H1 (cell line): ENCODE measurements at regions not wholly inside any gene's neighbourhood (a gene's known extent, or its start where the extent isn't known, plus 50 kb on each side); places are given as distances from the start of the nearest gene placed in this dataset.

Experiments
- CTCF ChIA-PET: fragments of 300-600 bp; sonication (Branson Sonifier 250); formaldehyde crosslinking; loops from one replicate; lab custom pipeline; 2021; ENCODE audit not compliant: partially characterized antibody; lab: Charles Lee
- POLR2A ChIA-PET: fragments of 300-600 bp; sonication (Branson Sonifier 250); formaldehyde crosslinking; loops from one replicate; lab custom pipeline; 2021; ENCODE audit warnings: inconsistent platforms; ENCODE audit not compliant: partially characterized antibody; lab: Charles Lee
- DNase-seq, 2 experiments: peaks; one replicate each; pipeline versions ENCODE4 v3.0.0 to v3.0.0-alpha.2; 2010 to 2022; ENCODE audit warnings: low spot score in 2 of 2, low read depth in 1 of 2, mixed read lengths in 1 of 2
- FAIRE-seq: peaks from 2 replicates; lab custom pipeline; 2011; peaks lifted over from hg19 to GRCh38; lab: Jason Lieb, UNC
- H2AFZ ChIP-seq: 2 replicates; pipeline ENCODE4 v1.8.1; 2012; ENCODE audit warnings: low read length, inconsistent platforms
- H2AK5ac ChIP-seq: 2 replicates; pipeline ENCODE4 v1.6.1; 2013; ENCODE audit warnings: low read depth, low read length
- H2BK120ac ChIP-seq: replicated peaks from 2 replicates; pipeline ENCODE3; 2013; ENCODE audit warnings: low read depth, low read length, inconsistent platforms
- H2BK12ac ChIP-seq: 2 replicates; pipeline ENCODE4 v1.6.1; 2013; ENCODE audit warnings: low read depth, low read length
- H2BK15ac ChIP-seq: 2 replicates; pipeline ENCODE4 v1.6.1; 2013; ENCODE audit warnings: low read length
- H2BK20ac ChIP-seq: 2 replicates; pipeline ENCODE4 v1.6.1; 2013; ENCODE audit warnings: low read length
- H2BK5ac ChIP-seq: 2 replicates; pipeline ENCODE4 v1.6.1; 2013; ENCODE audit warnings: low read depth, low read length
- H3K14ac ChIP-seq: 2 replicates; pipeline ENCODE4 v1.6.1; 2013; ENCODE audit warnings: inconsistent platforms; ENCODE audit not compliant: insufficient read length
- H3K18ac ChIP-seq: 2 replicates; pipeline ENCODE4 v1.6.1; 2013; ENCODE audit warnings: low read length; ENCODE audit errors: extremely low read depth
- H3K23ac ChIP-seq: 2 replicates; pipeline ENCODE4 v1.6.1; 2013; ENCODE audit warnings: inconsistent platforms; ENCODE audit not compliant: insufficient read length
- H3K23me2 ChIP-seq: 2 replicates; pipeline ENCODE4 v1.6.1; 2013; ENCODE audit warnings: low read depth, low read length
- H3K27ac ChIP-seq: 2 replicates; pipeline ENCODE4 v1.6.1; 2011; ENCODE audit warnings: low read depth, low read length, inconsistent platforms
- H3K27me3 ChIP-seq, 4 experiments: replicated peaks in 1 of 4; 1 replicate in 1 of 4; 2 replicates in 3 of 4; pipeline versions ENCODE4 v1.6.1 to v1.8.1; 2011 to 2013; ENCODE audit warnings: low read length in 3 of 4, mild to moderate bottlenecking in 3 of 4, inconsistent platforms in 2 of 4, mixed read lengths in 2 of 4, moderate library complexity in 1 of 4; ENCODE audit not compliant: control insufficient read depth in 3 of 4, insufficient read depth in 3 of 4; ENCODE audit errors: extremely low read depth in 1 of 4
- H3K36me3 ChIP-seq, 4 experiments: 2 replicates each; pipeline versions ENCODE4 v1.6.1 to v1.8.1; 2011 to 2013; ENCODE audit warnings: mild to moderate bottlenecking in 4 of 4, low read length in 3 of 4, moderate library complexity in 2 of 4, control low read depth in 1 of 4, inconsistent platforms in 1 of 4; ENCODE audit not compliant: insufficient read depth in 4 of 4, control insufficient read depth in 2 of 4
- H3K4ac ChIP-seq: replicated peaks from 2 replicates; pipeline ENCODE3; 2013; ENCODE audit warnings: low read length, low read depth, mixed read lengths, inconsistent platforms; ENCODE audit not compliant: insufficient read length
- H3K4me1 ChIP-seq, 4 experiments: replicated peaks in 1 of 4; 1 replicate in 1 of 4; 2 replicates in 3 of 4; pipeline versions ENCODE4 v1.6.1 to v1.8.1; 2011 to 2013; ENCODE audit warnings: low read length in 3 of 4, inconsistent platforms in 2 of 4, mixed read lengths in 1 of 4; ENCODE audit not compliant: insufficient read depth in 4 of 4, control insufficient read depth in 3 of 4
- H3K4me2 ChIP-seq, 2 experiments: 2 replicates each; pipeline versions ENCODE4 v1.6.1 to v1.8.1; 2011 to 2013; ENCODE audit warnings: low read depth in 2 of 2, low read length in 2 of 2, control low read depth in 1 of 2, inconsistent platforms in 1 of 2, mild to moderate bottlenecking in 1 of 2; ENCODE audit not compliant: insufficient read depth in 1 of 2
- H3K4me3 ChIP-seq, 4 experiments: fragments of 200-600, 300-600 bp in 1 of 4; sonication (generic), shearing (Covaris generic), sonication (Bioruptor Twin) in 1 of 4; 2 replicates each; pipeline versions ENCODE4 v1.5.1 to v1.8.1; 2011 to 2016; ENCODE audit warnings: low read length in 4 of 4, low read depth in 3 of 4, control low read depth in 2 of 4, inconsistent platforms in 2 of 4, mild to moderate bottlenecking in 2 of 4, mixed read lengths in 1 of 4, moderate library complexity in 1 of 4; ENCODE audit not compliant: insufficient read depth in 2 of 4; ENCODE audit errors: extremely low read depth in 1 of 4
- H3K56ac ChIP-seq: replicated peaks from 2 replicates; pipeline ENCODE3; 2013; ENCODE audit warnings: low read depth, mild to moderate bottlenecking, mixed read lengths, low read length, inconsistent platforms; ENCODE audit not compliant: insufficient read length
- H3K79me1 ChIP-seq: 2 replicates; pipeline ENCODE4 v1.6.1; 2013; ENCODE audit warnings: low read depth, low read length, control low read depth
- H3K79me2 ChIP-seq, 2 experiments: 2 replicates each; pipeline versions ENCODE4 v1.6.1 to v1.8.1; 2012 to 2013; ENCODE audit warnings: low read length in 2 of 2, mild to moderate bottlenecking in 2 of 2, inconsistent platforms in 1 of 2; ENCODE audit not compliant: insufficient read depth in 2 of 2, control insufficient read depth in 1 of 2
- H3K9ac ChIP-seq, 4 experiments: replicated peaks in 1 of 4; 1 replicate in 1 of 4; 2 replicates in 3 of 4; pipeline versions ENCODE4 v1.6.1 to v1.8.1; 2011 to 2013; ENCODE audit warnings: low read depth in 3 of 4, low read length in 3 of 4, control low read depth in 2 of 4, mild to moderate bottlenecking in 2 of 4, moderate library complexity in 2 of 4, inconsistent platforms in 1 of 4; ENCODE audit errors: extremely low read depth in 1 of 4
- H3K9me3 ChIP-seq, 2 experiments: 2 replicates each; pipeline versions ENCODE4 v1.6.1 to v1.8.1; 2012 to 2013; ENCODE audit warnings: mild to moderate bottlenecking in 2 of 2, moderate library complexity in 2 of 2, control low read depth in 1 of 2, inconsistent platforms in 1 of 2, low read depth in 1 of 2, low read length in 1 of 2, mixed read lengths in 1 of 2; ENCODE audit not compliant: insufficient read depth in 2 of 2
- H4K20me1 ChIP-seq, 2 experiments: replicated peaks in 1 of 2; 2 replicates each; pipeline versions ENCODE3 to v1.8.1; 2011 to 2013; ENCODE audit warnings: inconsistent platforms in 2 of 2, low read length in 2 of 2, mild to moderate bottlenecking in 1 of 2; ENCODE audit not compliant: insufficient read depth in 2 of 2, control insufficient read depth in 1 of 2
- H4K5ac ChIP-seq: 2 replicates; pipeline ENCODE4 v1.6.1; 2013; ENCODE audit warnings: low read length, low read depth, mixed read lengths, inconsistent platforms; ENCODE audit not compliant: insufficient read length
- H4K8ac ChIP-seq: 2 replicates; pipeline ENCODE4 v1.8.0; 2013; ENCODE audit warnings: mild to moderate bottlenecking, moderate library complexity, low read length, inconsistent platforms; ENCODE audit not compliant: insufficient read depth; ENCODE audit errors: extremely low read depth
- H4K91ac ChIP-seq: replicated peaks from 2 replicates; pipeline ENCODE3; 2013; ENCODE audit warnings: low read length, mixed read lengths, inconsistent platforms; ENCODE audit not compliant: insufficient read length
- BCL11A ChIP-seq, 2 experiments: IDR thresholded peaks; one replicate each; pipeline ENCODE4 v1.6.1; 2011; ENCODE audit warnings: low read depth in 2 of 2, low read length in 2 of 2, mild to moderate bottlenecking in 2 of 2
- EZH2 ChIP-seq: fragments of 200-600 bp; sonication (generic); IDR thresholded peaks from 2 replicates; pipeline ENCODE4 v1.7.1; 2012; ENCODE audit warnings: low read depth, mild to moderate bottlenecking, moderate library complexity, low read length, inconsistent platforms; ENCODE audit not compliant: severe bottlenecking
- KDM4A ChIP-seq: IDR thresholded peaks from one replicate; pipeline ENCODE4 v1.7.1; 2012; ENCODE audit warnings: low read depth, mild to moderate bottlenecking, moderate library complexity, low read length, inconsistent platforms; ENCODE audit not compliant: severe bottlenecking
- RFX5 ChIP-seq: IDR thresholded peaks from 2 replicates; pipeline ENCODE4 v1.6.1; 2011; ENCODE audit warnings: low read depth, low read length, improper control_type of control experiment, borderline replicate concordance
- RNF2 ChIP-seq: fragments of 200-900, 300-1000 bp; sonication (generic); IDR thresholded peaks from 2 replicates; pipeline ENCODE4 v1.7.1; 2016; ENCODE audit warnings: borderline replicate concordance, low read depth, mild to moderate bottlenecking, antibody characterized with exemption, low read length; ENCODE audit not compliant: poor library complexity, severe bottlenecking; ENCODE audit errors: missing control alignments
- SP4 ChIP-seq: IDR thresholded peaks from 2 replicates; pipeline ENCODE4 v1.6.1; 2012; ENCODE audit warnings: low read length, inconsistent platforms
- SUZ12 ChIP-seq: fragments of 200-600 bp; sonication (generic); IDR thresholded peaks from 2 replicates; pipeline ENCODE4 v1.6.1; 2012; ENCODE audit warnings: mild to moderate bottlenecking, inconsistent platforms, low read length, moderate library complexity, mixed read lengths
- TAF1 ChIP-seq: IDR thresholded peaks from 2 replicates; pipeline ENCODE4 v1.6.1; 2011; ENCODE audit warnings: mild to moderate bottlenecking, low read depth, low read length
- TAF7 ChIP-seq: optimal IDR thresholded peaks from 2 replicates; pipeline ENCODE3; 2011; ENCODE audit warnings: low read depth, mild to moderate bottlenecking, inconsistent platforms, low read length, moderate library complexity, borderline replicate concordance
- WGBS, 2 experiments: shearing (Covaris generic) in 1 of 2; methylation state at CpG; one replicate each; pipeline versions ENCODE4 v1.1.6 to v1.1.7; 2013 to 2015; ENCODE audit warnings: low lambda C conversion rate in 2 of 2, mixed read lengths in 2 of 2, inconsistent platforms in 1 of 2, low coverage in 1 of 2, missing lambda C conversion rate in 1 of 2; ENCODE audit not compliant: insufficient replicate concordance in 2 of 2, insufficient coverage in 1 of 2, insufficient read length in 1 of 2; ENCODE audit errors: extremely low coverage in 1 of 2, missing lambda C conversion rate in 1 of 2; 5-methylcytosine and 5-hydroxymethylcytosine counted together
- TF ChIP-seq, protein P1 (sequence below), 3 experiments: IDR thresholded peaks; 1 replicate in 2 of 3; 2 replicates in 1 of 3; pipeline versions ENCODE4 v1.5.1 to v1.6.1; 2011; ENCODE audit warnings: low read length in 3 of 3, mild to moderate bottlenecking in 3 of 3, inconsistent platforms in 2 of 3, low read depth in 1 of 3, moderate library complexity in 1 of 3; ENCODE audit not compliant: insufficient read depth in 1 of 3; ENCODE audit errors: control extremely low read depth in 1 of 3

DNA sequence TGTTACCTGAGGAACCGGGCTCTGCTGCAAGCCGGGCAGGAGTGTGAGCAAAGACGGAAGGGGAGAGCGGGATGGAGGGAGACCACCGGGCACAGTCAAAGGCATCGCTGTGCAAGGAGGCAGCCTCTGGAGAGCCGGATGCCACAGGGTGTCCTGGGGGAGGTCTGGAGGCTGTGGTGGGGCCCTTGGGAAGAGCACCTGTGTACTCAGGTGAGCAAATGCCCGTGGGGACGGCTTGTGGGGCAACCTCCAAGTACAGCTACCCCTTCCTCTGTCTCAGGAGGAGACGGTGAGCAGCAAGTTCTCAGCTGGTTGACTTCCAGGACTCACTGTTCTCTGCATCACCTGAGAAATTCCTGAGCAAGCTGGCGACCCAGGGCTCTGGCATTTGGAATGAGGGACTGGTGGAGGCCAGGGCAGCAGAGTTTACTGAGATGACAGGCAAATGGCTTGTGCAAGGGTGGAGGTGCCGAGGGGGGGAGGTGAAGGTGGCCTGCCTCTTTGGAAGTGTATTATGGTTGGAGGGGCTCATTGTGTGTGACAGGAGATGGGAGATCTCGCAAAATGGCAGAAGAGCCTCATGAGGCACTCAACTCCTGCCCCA lies 345.2 kb upstream of the SHH start:
- no peak overlapping the region for H4K91ac ChIP-seq
- H3K23ac ChIP-seq: no peak overlapping the region
- no peak overlapping the region for H4K8ac ChIP-seq
- H3K79me2 ChIP-seq: no peaks in the 10 kb centered on the region
- no peak for FAIRE-seq
- no peak overlapping the region for H2BK120ac ChIP-seq
- H3K27me3 ChIP-seq: 0 out of 7 replicates have a peak, but pooled peaks cover 0 to 2% (median 0%) of the 10 kb centered on the region in 4 experiments
- no peak overlapping the region for H2AFZ ChIP-seq
- no peak for DNase-seq
- no peaks in the 10 kb centered on the region for H3K23me2 ChIP-seq
- POLR2A ChIA-PET: interaction anchor here (0.7 kb wide), 1 partner anchor 370 kb away, joined by 3 read pairs; no protein-coding TSS in a partner anchor
- H3K9me3 ChIP-seq: peaks cover 0 to 2% of the 10 kb centered on the region in 2 experiments; a peak in 1 of 4 replicates
- no peak overlapping the region for H3K4me3 ChIP-seq
- H3K4me1 ChIP-seq: no peaks in the 10 kb centered on the region
- no peak overlapping the region for H2BK20ac ChIP-seq
- no peak overlapping the region for H3K56ac ChIP-seq
- 90% methylated on average over 13 of the region's 13 CpGs; no CpG with 5 or more reads in 1 of the 2 experiments for WGBS, 2 experiments
- no peaks in the 10 kb centered on the region for H3K79me1 ChIP-seq
- no peak overlapping the region for H3K4ac ChIP-seq
- H3K4me2 ChIP-seq: no peak overlapping the region
- no peak overlapping the region for H2AK5ac ChIP-seq
- H3K36me3 ChIP-seq: no peaks in the 10 kb centered on the region
- H3K14ac ChIP-seq: no peak overlapping the region
- H2BK12ac ChIP-seq: no peak overlapping the region
- no peak overlapping the region for H3K27ac ChIP-seq
- no peak overlapping the region for H2BK5ac ChIP-seq
- no peak overlapping the region for H3K18ac ChIP-seq
- H4K5ac ChIP-seq: no peak overlapping the region
- H2BK15ac ChIP-seq: no peak overlapping the region
- H3K9ac ChIP-seq: no peak overlapping the region
- CTCF ChIA-PET: interaction anchor here (0.6 to 1.5 kb wide), 6 partner anchors 8 to 354 kb away, joined by 3 to 4 read pairs (median 3); no protein-coding TSS in a partner anchor
- no peaks in the 10 kb centered on the region for H4K20me1 ChIP-seq
- TF ChIP-seq, protein P1, sequence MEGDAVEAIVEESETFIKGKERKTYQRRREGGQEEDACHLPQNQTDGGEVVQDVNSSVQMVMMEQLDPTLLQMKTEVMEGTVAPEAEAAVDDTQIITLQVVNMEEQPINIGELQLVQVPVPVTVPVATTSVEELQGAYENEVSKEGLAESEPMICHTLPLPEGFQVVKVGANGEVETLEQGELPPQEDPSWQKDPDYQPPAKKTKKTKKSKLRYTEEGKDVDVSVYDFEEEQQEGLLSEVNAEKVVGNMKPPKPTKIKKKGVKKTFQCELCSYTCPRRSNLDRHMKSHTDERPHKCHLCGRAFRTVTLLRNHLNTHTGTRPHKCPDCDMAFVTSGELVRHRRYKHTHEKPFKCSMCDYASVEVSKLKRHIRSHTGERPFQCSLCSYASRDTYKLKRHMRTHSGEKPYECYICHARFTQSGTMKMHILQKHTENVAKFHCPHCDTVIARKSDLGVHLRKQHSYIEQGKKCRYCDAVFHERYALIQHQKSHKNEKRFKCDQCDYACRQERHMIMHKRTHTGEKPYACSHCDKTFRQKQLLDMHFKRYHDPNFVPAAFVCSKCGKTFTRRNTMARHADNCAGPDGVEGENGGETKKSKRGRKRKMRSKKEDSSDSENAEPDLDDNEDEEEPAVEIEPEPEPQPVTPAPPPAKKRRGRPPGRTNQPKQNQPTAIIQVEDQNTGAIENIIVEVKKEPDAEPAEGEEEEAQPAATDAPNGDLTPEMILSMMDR (IDR thresholded peaks at IDR 0.05; ENCODE audit: control extremely low read depth in 1 of 3, insufficient read depth in 1 of 3, low read depth in 1 of 3, low read length in 3 of 3): no peak
- TF ChIP-seq SP4 (no peak), RNF2 (no peak), SUZ12 (no peak), KDM4A (no peak), EZH2 (no peak), TAF1 (no peak), BCL11A (IDR thresholded peaks at IDR 0.05; ENCODE audit: low read depth in 2 of 2, low read length in 2 of 2) (no peak), TAF7 (no peak), RFX5 (no peak)
